ENCODE measurements at regions not wholly inside any gene's neighbourhood (a gene's known extent, or its start where the extent isn't known, plus 50 kb on each side); places are given as distances from the start of the nearest gene placed in this dataset.

DNA sequence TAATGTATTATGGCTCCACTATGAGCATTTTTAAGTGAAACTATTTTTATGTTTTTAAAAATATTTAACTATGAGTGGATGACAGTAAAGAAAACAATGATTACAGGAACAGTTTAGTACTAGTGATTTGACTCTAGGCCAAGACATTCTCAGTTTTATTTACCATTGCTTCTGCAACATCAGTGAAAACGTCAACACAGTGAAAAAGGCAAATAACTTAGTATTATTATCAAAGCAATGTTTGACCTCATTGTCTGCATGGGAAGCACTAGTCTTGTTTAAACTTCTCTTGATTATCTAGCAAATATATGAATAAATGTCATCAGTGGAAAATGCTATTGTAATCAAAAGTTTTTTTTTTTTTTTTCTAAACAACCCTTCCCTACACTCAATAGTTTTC is 165.0 kb downstream of the HTR1B start:
- H3K9me3 ChIP-seq = no peaks in the 10 kb centered on the region
- no peak overlapping the region for H3K4me3 ChIP-seq
- no peaks in the 10 kb centered on the region for H3K27me3 ChIP-seq
- peaks cover 0 to 4% (median 0%) of the 10 kb centered on the region in 12 donors for H3K4me1 ChIP-seq
- H3K27ac ChIP-seq = no peak overlapping the region
- ATAC-seq = no peak
- intact Hi-C loops (cut with DNase I) = no loop called here
- 45 to 53% (median 49%) methylated on average over 1 of the region's 1 CpG for WGBS, 4 donors
- TF ChIP-seq, protein P1, sequence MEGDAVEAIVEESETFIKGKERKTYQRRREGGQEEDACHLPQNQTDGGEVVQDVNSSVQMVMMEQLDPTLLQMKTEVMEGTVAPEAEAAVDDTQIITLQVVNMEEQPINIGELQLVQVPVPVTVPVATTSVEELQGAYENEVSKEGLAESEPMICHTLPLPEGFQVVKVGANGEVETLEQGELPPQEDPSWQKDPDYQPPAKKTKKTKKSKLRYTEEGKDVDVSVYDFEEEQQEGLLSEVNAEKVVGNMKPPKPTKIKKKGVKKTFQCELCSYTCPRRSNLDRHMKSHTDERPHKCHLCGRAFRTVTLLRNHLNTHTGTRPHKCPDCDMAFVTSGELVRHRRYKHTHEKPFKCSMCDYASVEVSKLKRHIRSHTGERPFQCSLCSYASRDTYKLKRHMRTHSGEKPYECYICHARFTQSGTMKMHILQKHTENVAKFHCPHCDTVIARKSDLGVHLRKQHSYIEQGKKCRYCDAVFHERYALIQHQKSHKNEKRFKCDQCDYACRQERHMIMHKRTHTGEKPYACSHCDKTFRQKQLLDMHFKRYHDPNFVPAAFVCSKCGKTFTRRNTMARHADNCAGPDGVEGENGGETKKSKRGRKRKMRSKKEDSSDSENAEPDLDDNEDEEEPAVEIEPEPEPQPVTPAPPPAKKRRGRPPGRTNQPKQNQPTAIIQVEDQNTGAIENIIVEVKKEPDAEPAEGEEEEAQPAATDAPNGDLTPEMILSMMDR (IDR thresholded peaks at IDR 0.05) = no peak
- no peak for TF ChIP-seq POLR2A (IDR thresholded peaks at IDR 0.05)
- DNase-seq = no peak
- no peaks in the 10 kb centered on the region for H3K36me3 ChIP-seq

DNA sequence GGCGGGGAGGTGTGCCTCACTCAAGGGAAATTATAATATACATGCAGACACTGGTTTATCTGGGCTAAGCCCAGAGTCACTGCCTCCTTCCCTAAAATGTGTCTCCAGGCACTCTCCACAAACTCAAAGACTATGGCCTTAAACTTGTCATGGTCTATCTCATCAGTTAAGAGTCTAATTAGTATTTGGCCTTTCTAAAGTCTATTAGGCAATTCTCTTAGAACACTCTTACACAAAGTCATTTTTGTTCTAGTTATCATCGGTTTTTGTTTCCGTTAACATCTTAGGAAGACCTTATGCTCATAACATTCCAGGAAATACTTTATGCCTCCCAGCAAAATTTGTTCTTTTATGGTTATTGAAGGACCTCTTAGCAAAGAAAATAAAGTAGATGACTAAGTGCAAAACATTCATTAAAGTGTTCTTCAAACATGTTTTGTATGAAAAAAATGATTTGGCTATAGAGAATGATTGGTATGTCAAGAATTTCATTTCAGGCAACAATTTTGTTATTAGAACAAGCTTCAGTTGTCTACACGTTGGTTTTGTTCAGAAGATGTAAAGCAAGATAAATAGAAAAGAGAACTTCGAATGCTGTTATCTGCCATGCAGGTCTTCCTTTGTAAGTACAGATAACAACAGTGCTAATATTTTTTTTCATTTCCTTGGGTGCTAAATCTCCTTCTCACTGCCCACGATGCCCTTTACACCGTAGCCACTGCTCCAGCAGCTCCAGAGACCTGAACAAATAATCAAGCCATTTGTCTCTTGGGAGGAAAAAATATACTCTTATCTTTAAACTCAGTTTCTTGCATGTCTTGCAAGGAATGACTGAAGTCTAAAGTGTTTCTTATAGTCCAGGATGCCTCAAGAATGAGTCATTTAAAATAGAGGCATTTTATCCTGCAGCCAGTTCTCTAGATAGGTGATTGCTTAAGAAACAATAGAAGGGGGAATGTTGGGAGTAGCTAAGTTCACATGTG is 170.4 kb downstream of the HTR1B start:
- Histone ChIP-seq H3K36me3 (no peaks in the 10 kb centered on the region), H3K9me3 (no peaks in the 10 kb centered on the region), H3K27ac (no peak overlapping the region), H3K4me1 (peaks cover 0 to 4% (median 0%) of the 10 kb centered on the region in 12 donors), H3K27me3 (no peaks in the 10 kb centered on the region), H3K4me3 (no peak overlapping the region)
- ATAC-seq (no peak), DNase-seq (no peak)
- 41 to 50% (median 47%) methylated on average over 7 of the region's 7 CpGs for WGBS, 4 donors
- intact Hi-C loops (cut with DNase I) = no loop called here
- TF ChIP-seq, protein P1 (IDR thresholded peaks at IDR 0.05) = no peak
- TF ChIP-seq POLR2A (IDR thresholded peaks at IDR 0.05) = no peak

DNA sequence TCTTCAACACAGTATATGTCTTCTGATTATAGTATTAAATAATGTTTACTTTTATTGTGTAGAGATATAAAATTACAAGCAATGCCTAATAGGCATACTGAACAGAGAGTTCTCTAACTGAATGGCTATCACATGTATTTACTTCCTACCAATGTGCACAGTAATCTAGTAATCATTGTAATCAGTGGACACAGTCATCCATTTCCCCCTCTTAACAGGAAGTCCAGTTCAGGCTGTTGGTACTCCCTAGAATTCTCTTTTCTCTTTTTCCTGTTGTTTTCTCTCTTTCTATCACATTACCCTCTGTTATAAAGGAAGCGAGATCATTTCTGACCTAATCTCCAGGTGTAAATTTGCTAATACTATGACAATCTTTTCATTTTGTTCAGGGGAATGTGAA is 172.5 kb downstream of the HTR1B start:
- H3K36me3 ChIP-seq = no peaks in the 10 kb centered on the region
- intact Hi-C loops (cut with DNase I) = no loop called here
- no peak for DNase-seq
- peaks cover 0 to 4% (median 0%) of the 10 kb centered on the region in 12 donors for H3K4me1 ChIP-seq
- H3K27ac ChIP-seq = no peak overlapping the region
- no peaks in the 10 kb centered on the region for H3K9me3 ChIP-seq
- TF ChIP-seq POLR2A (IDR thresholded peaks at IDR 0.05) = no peak
- TF ChIP-seq, protein P1 (IDR thresholded peaks at IDR 0.05) = no peak
- ATAC-seq = no peak
- WGBS, 4 donors = 68 to 88% (median 77%) methylated on average over 1 of the region's 1 CpG
- H3K27me3 ChIP-seq = no peaks in the 10 kb centered on the region
- no peak overlapping the region for H3K4me3 ChIP-seq

DNA sequence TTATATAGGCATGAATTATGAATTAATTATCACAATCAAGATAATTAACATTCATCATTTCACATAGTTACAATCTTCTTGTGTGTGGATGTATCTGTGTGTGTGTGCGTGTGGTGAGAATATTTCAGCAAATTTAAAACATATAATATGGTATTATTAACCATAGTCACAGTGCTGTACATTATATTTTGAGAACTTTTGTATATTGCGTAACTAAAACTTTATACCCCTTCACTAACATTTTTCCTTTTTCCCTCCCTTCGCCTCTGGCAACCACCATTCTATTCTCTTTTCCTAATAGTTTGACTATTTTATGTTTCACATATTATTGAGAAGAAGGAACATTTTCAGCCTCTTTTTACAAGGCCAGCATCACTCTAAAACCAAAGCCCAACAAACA is 176.8 kb downstream of the HTR1B start:
- H3K27me3 ChIP-seq = no peaks in the 10 kb centered on the region
- H3K4me3 ChIP-seq = no peak overlapping the region
- intact Hi-C loops (cut with DNase I) = no loop called here
- no peak overlapping the region for H3K27ac ChIP-seq
- no peaks in the 10 kb centered on the region for H3K4me1 ChIP-seq
- DNase-seq = no peak
- H3K9me3 ChIP-seq = peaks cover 0 to 8% (median 4%) of the 10 kb centered on the region in 12 donors
- 91 to 94% (median 93%) methylated on average over 3 of the region's 3 CpGs for WGBS, 4 donors
- H3K36me3 ChIP-seq = no peaks in the 10 kb centered on the region
- TF ChIP-seq, protein P1 (IDR thresholded peaks at IDR 0.05) = no peak
- no peak for TF ChIP-seq POLR2A (IDR thresholded peaks at IDR 0.05)
- ATAC-seq = no peak
